Mammary epithelial cell (primary cell): ENCODE measurements at regions not wholly inside any gene's neighbourhood (a gene's known extent, or its start where the extent isn't known, plus 50 kb on each side); places are given as distances from the start of the nearest gene placed in this dataset.

ENCODE experiments used
- CTCF ChIP-seq, 2 donors: IDR thresholded peaks in 1 of 2; conservative IDR thresholded peaks in 1 of 2; 2 replicates each; pipeline ENCODE4 v1.5.1; 2011 to 2012; ENCODE audit warnings: inconsistent platforms in 2 of 2, low read length in 2 of 2, mild to moderate bottlenecking in 2 of 2, control low read depth in 1 of 2, low read depth in 1 of 2; ENCODE audit not compliant: insufficient read depth in 1 of 2; ENCODE audit errors: extremely low read depth in 1 of 2
- EZH2 ChIP-seq: IDR thresholded peaks from 2 replicates; pipeline ENCODE4 v1.6.1; 2012; ENCODE audit warnings: low read length, inconsistent platforms, borderline replicate concordance

- TF ChIP-seq CTCF (conservative IDR thresholded peaks at IDR 0.05 in 1 of 2, IDR thresholded peaks at IDR 0.05 in 1 of 2; ENCODE audit: extremely low read depth in 1 of 2, insufficient read depth in 1 of 2, low read depth in 1 of 2, low read length in 2 of 2) (no peak), EZH2 (no peak)
These were observed 87.4 kb upstream of the CD180 start for GRCh38 chr5:67283988-67284487.
